NCI-H226 (cell line): ENCODE measurements at regions not wholly inside any gene's neighbourhood (a gene's known extent, or its start where the extent isn't known, plus 50 kb on each side); places are given as distances from the start of the nearest gene placed in this dataset.
"Not testable (repeated sequence)": the region's sequence is repeated elsewhere in the genome, so short reads cannot be mapped to it uniquely, and the experiment has no call there.

Experiments
- DNase-seq: peaks from one replicate; pipeline ENCODE4 v3.0.0-alpha.2; 2015

- DNase-seq: not testable (repeated sequence)
Observed at GRCh38 chr6:26799903-26800633, 140.5 kb upstream of the ZNF322 start.

- DNase-seq: not testable (repeated sequence)
Observed at GRCh38 chr6:26803762-26804161, 144.2 kb upstream of the ZNF322 start.

GRCh38 chr6:26811486-26812116 lies 152.1 kb upstream of the ZNF322 start:
- DNase-seq: not testable (repeated sequence)

DNA sequence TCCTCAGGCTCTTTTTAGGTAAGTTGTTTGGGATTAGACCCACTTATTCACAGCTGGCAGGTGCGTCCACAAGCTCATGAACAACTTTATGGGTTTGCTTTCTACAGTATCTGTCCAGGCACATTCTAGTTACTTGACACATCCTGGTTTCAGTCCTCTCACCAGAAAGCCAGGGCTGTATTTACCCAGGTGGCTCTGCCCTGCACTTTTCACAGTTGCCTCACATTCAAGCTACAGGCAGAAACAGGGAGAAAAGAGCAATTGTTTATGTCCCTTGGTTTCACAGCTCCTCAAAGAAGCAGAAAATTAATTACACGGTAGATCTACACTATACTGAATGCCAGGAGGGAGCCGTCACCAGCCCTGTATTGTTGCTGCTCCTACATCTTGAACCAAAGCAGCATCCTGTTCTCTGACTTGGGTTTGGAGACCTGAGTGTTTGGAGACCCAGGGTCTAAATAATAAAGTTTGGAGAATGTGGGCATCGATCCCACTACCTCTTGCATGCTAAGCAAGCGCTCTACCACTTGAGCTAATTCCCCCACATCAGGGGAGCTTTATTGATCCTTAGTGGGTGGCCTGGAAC lies 159.2 kb upstream of the ZNF322 start:
- DNase-seq: not testable (repeated sequence)

DNA sequence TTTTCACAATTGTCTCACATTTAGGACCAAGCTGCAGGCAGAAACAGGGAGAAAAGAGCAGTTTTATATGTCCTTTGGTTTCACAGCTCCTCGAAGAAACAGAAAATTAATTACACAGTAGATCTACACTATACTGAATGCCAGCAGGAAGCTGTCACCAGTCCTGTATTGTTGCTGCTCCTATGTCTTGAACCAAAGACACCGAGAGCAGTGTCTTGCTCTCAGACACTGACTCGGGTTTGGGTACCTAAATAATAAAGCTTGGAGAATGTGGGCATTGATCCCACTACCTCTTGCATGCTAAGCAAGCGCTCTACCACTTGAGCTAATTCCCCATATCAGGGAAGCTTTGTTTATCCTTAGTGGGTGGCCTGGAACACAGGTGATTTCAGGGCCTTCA lies 168.4 kb upstream of the ZNF322 start:
- not testable (repeated sequence) for DNase-seq

- DNase-seq: not testable (repeated sequence)
Observed at GRCh38 chr6:26829480-26829879, 169.9 kb upstream of the ZNF322 start.

- DNase-seq: not testable (repeated sequence)
Observed at GRCh38 chr6:26830992-26831391, 171.4 kb upstream of the ZNF322 start.

GRCh38 chr6:26835707-26836106 lies 176.2 kb upstream of the ZNF322 start:
- DNase-seq: not testable (repeated sequence)

- DNase-seq: not testable (repeated sequence)
Observed at GRCh38 chr6:26836657-26837056, 177.1 kb upstream of the ZNF322 start.

DNA sequence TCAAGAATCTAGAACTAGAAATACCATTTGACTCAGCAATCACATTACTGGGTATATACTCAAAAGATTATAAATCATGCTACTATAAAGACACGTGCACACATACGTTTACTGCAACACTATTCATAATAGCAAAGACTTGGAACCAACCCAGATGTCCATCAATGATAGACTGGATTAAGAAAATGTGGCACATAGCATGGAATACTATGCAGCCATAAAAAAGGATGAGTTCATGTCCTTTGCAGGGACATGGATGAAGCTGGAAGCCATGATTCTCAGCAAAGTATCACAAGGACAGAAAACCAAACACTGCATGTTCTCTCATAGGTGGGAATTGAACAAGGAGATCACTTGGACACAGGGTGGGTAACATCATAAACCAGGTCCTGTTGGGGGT lies 185.3 kb upstream of the ZNF322 start:
- DNase-seq: peak; percentile 21

- DNase-seq: not testable (repeated sequence)
Observed at GRCh38 chr6:26857289-26857688, 197.7 kb upstream of the ZNF322 start.

- not testable (repeated sequence) for DNase-seq
Observed at GRCh38 chr6:26859067-26859770, 199.7 kb upstream of the ZNF322 start.

GRCh38 chr6:26859771-26860163 lies 200.2 kb upstream of the ZNF322 start:
- DNase-seq: not testable (repeated sequence)

DNA sequence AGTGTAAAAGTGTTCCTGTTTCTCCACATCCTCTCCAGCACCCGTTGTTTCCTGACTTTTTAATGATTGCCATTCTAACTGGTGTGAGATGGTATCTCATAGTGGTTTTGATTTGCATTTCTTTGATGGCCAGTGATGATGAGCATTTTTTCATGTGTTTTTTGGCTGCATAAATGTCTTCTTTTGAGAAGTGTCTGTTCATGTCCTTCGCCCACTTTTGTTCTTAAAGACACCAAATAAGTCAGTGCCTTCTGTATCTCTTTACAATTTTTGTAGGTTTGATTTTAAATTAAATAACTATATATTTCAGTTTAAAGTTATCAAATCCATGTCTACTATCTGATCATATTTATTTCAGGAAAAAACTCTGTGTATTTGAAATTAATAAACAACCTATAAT lies 202.4 kb upstream of the ZNF322 start:
- not testable (repeated sequence) for DNase-seq

- DNase-seq: not testable (repeated sequence)
Observed at GRCh38 chr6:26863641-26864040, 204.1 kb upstream of the ZNF322 start.

DNA sequence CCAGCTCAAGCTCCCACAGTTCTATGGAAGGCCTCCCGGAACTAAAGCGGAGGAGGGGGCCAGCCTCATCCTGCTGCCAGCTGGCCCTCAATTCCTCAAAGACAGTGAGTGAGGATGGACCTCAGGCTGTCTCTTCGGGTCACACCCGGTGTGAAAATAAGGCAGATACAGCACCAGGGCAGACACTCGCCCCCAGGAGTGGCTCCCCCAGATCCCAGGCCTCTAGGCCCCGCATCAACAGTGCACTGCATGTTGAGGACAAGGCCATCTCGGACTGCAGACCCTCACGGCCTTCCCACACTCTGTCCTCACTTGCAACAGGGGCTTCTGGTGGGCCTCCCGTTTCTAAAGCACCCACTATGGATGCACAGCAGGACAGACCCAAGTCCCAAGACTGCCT lies 239.2 kb upstream of the ZNF322 start:
- not testable (repeated sequence) for DNase-seq

GRCh38 chr6:26924206-26924605 lies 264.7 kb upstream of the ZNF322 start:
- peak; percentile 42 for DNase-seq

GRCh38 chr6:26928190-26928589 lies 268.6 kb upstream of the ZNF322 start:
- not testable (repeated sequence) for DNase-seq

DNA sequence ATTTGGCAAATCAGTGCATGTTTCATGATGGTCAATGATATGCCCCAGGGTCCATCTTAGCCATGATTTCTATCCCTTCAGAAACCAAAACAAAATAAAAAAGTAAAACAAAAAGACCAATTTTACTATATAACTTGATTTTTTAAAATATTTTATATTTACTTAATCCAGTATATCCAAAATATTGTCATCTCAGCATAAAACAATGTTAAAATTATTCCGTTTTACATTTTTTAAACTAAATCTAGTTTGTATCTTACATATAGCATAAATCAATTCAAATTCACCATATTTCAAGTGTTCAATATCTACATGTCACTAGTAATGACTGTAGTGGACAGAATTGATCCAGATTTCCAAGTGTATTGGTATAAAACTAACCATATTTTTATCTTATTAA lies 277.7 kb upstream of the ZNF322 start:
- DNase-seq: not testable (repeated sequence)

DNA sequence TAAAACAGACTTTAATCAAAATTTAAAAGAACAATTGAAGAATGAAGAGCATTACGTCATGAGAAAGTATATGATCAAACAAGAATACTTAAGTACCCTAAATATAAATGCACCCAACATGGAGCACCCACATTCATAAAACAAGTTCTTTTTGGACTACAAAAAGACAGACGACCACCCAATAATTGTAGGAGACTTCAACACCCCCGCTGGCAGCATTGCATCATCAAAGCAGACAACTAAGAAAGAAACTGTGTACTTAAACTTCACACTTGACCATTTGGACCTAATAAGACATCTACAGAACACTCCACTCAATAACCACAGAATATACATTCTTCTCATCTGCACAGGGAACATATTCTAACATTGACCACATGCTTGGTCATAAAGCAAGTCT lies 291.7 kb upstream of the ZNF322 start:
- DNase-seq: not testable (repeated sequence)

DNA sequence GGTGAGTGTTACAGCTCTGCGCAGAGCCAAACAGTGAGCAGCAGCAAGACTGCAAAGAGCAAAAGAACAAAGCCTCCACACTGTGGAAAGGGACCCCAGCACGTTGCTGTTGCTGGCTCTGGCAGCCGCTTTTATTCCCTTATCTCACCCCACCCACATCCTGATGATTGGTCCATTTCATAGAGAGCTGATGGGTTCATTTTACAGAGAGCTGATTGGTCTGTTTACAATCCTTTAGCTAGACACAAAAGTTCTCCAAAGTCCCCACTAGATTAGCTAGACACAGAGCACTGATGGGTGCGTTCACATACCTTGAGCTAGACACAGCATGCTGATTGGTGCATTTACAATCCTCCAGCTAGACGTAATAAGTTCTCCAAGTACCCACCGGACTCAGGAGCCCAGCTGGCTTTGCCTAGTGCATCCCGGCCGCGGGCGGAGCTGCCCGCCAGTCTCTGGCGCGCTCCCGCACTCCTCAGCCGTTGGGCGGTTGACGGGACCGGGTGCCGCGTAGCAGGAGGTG lies 291.4 kb upstream of the PRSS16 start:
- DNase-seq: peak; percentile 58

DNA sequence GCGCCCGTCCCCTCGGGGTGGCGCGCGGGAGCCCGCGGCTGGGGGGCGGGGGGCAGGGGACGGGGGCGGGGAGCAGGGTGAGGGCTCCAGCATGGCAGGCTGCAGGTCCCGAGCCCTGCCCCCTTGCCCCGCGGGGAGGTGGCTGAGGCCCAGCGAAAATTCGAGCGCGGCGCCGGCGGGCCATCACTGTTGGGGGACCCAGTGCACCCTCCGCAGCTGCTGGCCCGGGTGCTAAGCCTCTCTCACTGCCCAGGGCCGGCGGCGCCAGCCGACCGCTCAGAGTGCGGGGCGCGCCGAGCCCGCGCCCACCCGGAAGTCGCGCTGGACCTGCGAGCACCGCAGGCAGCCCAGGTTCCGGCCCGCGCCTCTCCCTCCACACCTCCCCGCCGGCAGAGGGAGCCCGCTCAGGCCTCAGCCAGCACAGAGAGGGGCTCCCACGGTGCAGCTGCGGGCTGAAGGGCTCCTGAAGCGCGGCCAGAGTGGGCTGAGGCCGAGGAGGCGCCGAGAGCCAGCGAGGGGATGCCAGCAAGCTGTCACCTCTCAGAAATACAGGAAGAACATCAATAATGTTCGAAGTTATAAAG lies 290.8 kb upstream of the PRSS16 start:
- DNase-seq: peak; percentile 15
